GM12878 (cell line): ENCODE measurements at regions not wholly inside any gene's neighbourhood (a gene's known extent, or its start where the extent isn't known, plus 50 kb on each side); places are given as distances from the start of the nearest gene placed in this dataset.

Experiments
- ATAC-seq: fragments of 200-7000 bp; cut with Tn5 transposase; 3 replicates; pipeline ENCODE4 v1.9.1; 2020; ENCODE audit warnings: mild to moderate bottlenecking, moderate library complexity
- BruUV-seq: library from RNA; stranded (reverse); fragments of 400-500 nt; replicated peaks from 2 replicates; lab custom pipeline; 2021; lab: Mats Ljungman, UMichigan
- CTCF ChIA-PET: fragments of 300-600 bp; sonication (Branson Sonifier 250); formaldehyde crosslinking; extraction: SDS; loops from one replicate; lab custom pipeline; 2021; ENCODE audit warnings: inconsistent platforms; lab: Yijun Ruan, JAX
- POLR2A ChIA-PET: fragments of 350-600 bp; formaldehyde crosslinking; extraction: SDS; loops from one replicate; lab custom pipeline; 2021; ENCODE audit warnings: inconsistent platforms; lab: Charles Lee
- RAD21 ChIA-PET: fragments of 300-600 bp; sonication (Branson Sonifier 250); formaldehyde crosslinking; loops from one replicate; lab custom pipeline; 2023; ENCODE audit warnings: antibody characterized with exemption; ENCODE audit not compliant: unreplicated experiment; lab: Charles Lee
- SMC1A ChIA-PET: fragments of 300-600 bp; sonication (Branson Sonifier 250); formaldehyde crosslinking; loops from one replicate; lab custom pipeline; 2023; ENCODE audit not compliant: unreplicated experiment, uncharacterized antibody; lab: Charles Lee
- DNase-seq: peaks from one replicate; pipeline ENCODE4 v3.0.0-alpha.2; 2011; ENCODE audit warnings: low read depth, low spot score
- FAIRE-seq: peaks from 3 replicates; lab custom pipeline; 2011; peaks lifted over from hg19 to GRCh38; lab: Jason Lieb, UNC
- H2AFZ ChIP-seq: 2 replicates; pipeline ENCODE4 v1.6.0; 2011; ENCODE audit warnings: low read depth, low read length, control low read depth; ENCODE audit not compliant: control insufficient read depth
- H3K27ac ChIP-seq: 2 replicates; pipeline ENCODE4 v1.5.1; 2011; ENCODE audit warnings: control low read depth; ENCODE audit not compliant: control insufficient read depth, insufficient read depth
- H3K27me3 ChIP-seq, 2 experiments: replicated peaks in 1 of 2; 2 replicates each; pipeline versions ENCODE4 v1.6.0 to v1.6.1; 2011; ENCODE audit warnings: low read length in 1 of 2; ENCODE audit not compliant: control insufficient read depth in 2 of 2, insufficient read depth in 2 of 2
- H3K36me3 ChIP-seq, 2 experiments: 2 replicates each; pipeline ENCODE4 v1.5.1; 2011; ENCODE audit warnings: low read length in 1 of 2; ENCODE audit not compliant: control insufficient read depth in 2 of 2, insufficient read depth in 2 of 2
- H3K4me1 ChIP-seq: 2 replicates; pipeline ENCODE4 v1.6.1; 2011; ENCODE audit warnings: mild to moderate bottlenecking, low read length, moderate library complexity, mixed read lengths; ENCODE audit not compliant: control insufficient read depth, insufficient read depth
- H3K4me2 ChIP-seq: 2 replicates; pipeline ENCODE4 v1.6.0; 2011; ENCODE audit warnings: control low read depth; ENCODE audit not compliant: control insufficient read depth, insufficient read depth
- H3K4me3 ChIP-seq: fragments of 200-600 bp; sonication (generic); 2 replicates; pipeline ENCODE4 v1.5.1; 2016
- H3K79me2 ChIP-seq: 2 replicates; pipeline ENCODE4 v1.6.0; 2011; ENCODE audit warnings: low read length; ENCODE audit not compliant: control insufficient read depth, insufficient read depth
- H3K9ac ChIP-seq: 2 replicates; pipeline ENCODE4 v1.8.0; 2011; ENCODE audit warnings: low read length, control low read depth, mixed read lengths; ENCODE audit not compliant: control insufficient read depth, insufficient read depth
- H3K9me3 ChIP-seq: replicated peaks from 3 replicates; pipeline ENCODE4 v1.5.1; 2011; ENCODE audit warnings: mild to moderate bottlenecking, low read length; ENCODE audit not compliant: control insufficient read depth, insufficient read depth
- H4K20me1 ChIP-seq: 2 replicates; pipeline ENCODE4 v1.6.0; 2011; ENCODE audit not compliant: control insufficient read depth, insufficient read depth
- BACH1 ChIP-seq: fragments of 450-650 bp; IDR thresholded peaks from 2 replicates; pipeline ENCODE4 v1.6.1; 2017; ENCODE audit warnings: mild to moderate bottlenecking, borderline replicate concordance
- CBX5 ChIP-seq: sonication (generic); IDR thresholded peaks from 2 replicates; pipeline ENCODE4 v1.6.1; 2016; ENCODE audit warnings: low read depth, moderate library complexity, mild to moderate bottlenecking, inconsistent platforms
- ESRRA ChIP-seq: IDR thresholded peaks from 2 replicates; pipeline ENCODE4 v1.6.1; 2012; ENCODE audit warnings: mild to moderate bottlenecking, low read length, improper control_type of control experiment
- EZH2 ChIP-seq: IDR thresholded peaks from 2 replicates; pipeline ENCODE4 v1.6.1; 2012; ENCODE audit warnings: low read depth, mild to moderate bottlenecking, control low read depth, inconsistent platforms, low read length, borderline replicate concordance; ENCODE audit not compliant: control insufficient read depth
- HDAC2 ChIP-seq: fragments of 200-600 bp; sonication (generic); IDR thresholded peaks from 2 replicates; pipeline ENCODE4 v1.6.1; 2017
- HDGF ChIP-seq: fragments of 450-650 bp; IDR thresholded peaks from 2 replicates; pipeline ENCODE4 v1.6.1; 2016; ENCODE audit warnings: antibody characterized with exemption
- IKZF1 ChIP-seq: fragments of 450-650 bp; conservative IDR thresholded peaks from 2 replicates; pipeline ENCODE4 v1.6.1; 2017; ENCODE audit warnings: antibody characterized with exemption, mild to moderate bottlenecking
- NFYB ChIP-seq: IDR thresholded peaks from 2 replicates; pipeline ENCODE4 v1.6.1; 2011; ENCODE audit warnings: low read depth, mild to moderate bottlenecking, low read length, improper control_type of control experiment, moderate library complexity; ENCODE audit not compliant: insufficient read depth
- POLR2AphosphoS5 ChIP-seq: IDR thresholded peaks from 2 replicates; pipeline ENCODE4 v1.6.1; 2011; ENCODE audit warnings: mild to moderate bottlenecking, low read length, inconsistent platforms
- RFX5 ChIP-seq: IDR thresholded peaks from 2 replicates; pipeline ENCODE4 v1.6.1; 2011; ENCODE audit warnings: low read depth, low read length, improper control_type of control experiment
- SP1 ChIP-seq: IDR thresholded peaks from one replicate; pipeline ENCODE4 v1.6.1; 2011; ENCODE audit warnings: low read depth, low read length
- SRF ChIP-seq, 2 experiments: IDR thresholded peaks; 2 replicates each; pipeline ENCODE4 v1.6.1; 2011; ENCODE audit warnings: low read depth in 2 of 2, low read length in 2 of 2, mild to moderate bottlenecking in 1 of 2, moderate library complexity in 1 of 2
- STAT3 ChIP-seq: IDR thresholded peaks from 2 replicates; pipeline ENCODE4 v1.6.1; 2011; ENCODE audit warnings: low read depth, low read length, improper control_type of control experiment
- SUZ12 ChIP-seq: fragments of 200-600 bp; sonication (generic); IDR thresholded peaks from one replicate; pipeline ENCODE4 v1.6.1; 2018; ENCODE audit warnings: antibody characterized with exemption, mild to moderate bottlenecking; ENCODE audit not compliant: unreplicated experiment
- USF2 ChIP-seq: IDR thresholded peaks from 2 replicates; pipeline ENCODE4 v1.6.1; 2011; ENCODE audit warnings: low read depth, low read length, improper control_type of control experiment, borderline replicate concordance
- YBX1 ChIP-seq: fragments of 450-650 bp; IDR thresholded peaks from 2 replicates; pipeline ENCODE4 v1.6.1; 2016; ENCODE audit warnings: antibody characterized with exemption
- ZNF207 ChIP-seq: fragments of 450-650 bp; IDR thresholded peaks from 2 replicates; pipeline ENCODE4 v1.6.1; 2014; ENCODE audit warnings: antibody characterized with exemption, mild to moderate bottlenecking, borderline replicate concordance
- ZNF217 ChIP-seq: fragments of 450-650 bp; IDR thresholded peaks from 2 replicates; pipeline ENCODE4 v1.6.1; 2017; ENCODE audit warnings: antibody characterized with exemption, mild to moderate bottlenecking
- ZNF274 ChIP-seq: IDR thresholded peaks from one replicate; pipeline ENCODE4 v1.8.0; 2011; ENCODE audit not compliant: insufficient read length, insufficient read depth
- WGBS: methylation state at CpG from one replicate; pipeline ENCODE4 v1.1.6; 2016; ENCODE audit warnings: low lambda C conversion rate; ENCODE audit not compliant: insufficient replicate concordance, insufficient coverage; ENCODE audit errors: missing lambda C conversion rate; 5-methylcytosine and 5-hydroxymethylcytosine counted together
- in situ Hi-C: fragments of 300-500 bp; cut with MboI; formaldehyde crosslinking; loops from 9 replicates; pipeline ENCODE4 v1.14.3; 2018; ENCODE audit warnings: mixed read lengths
- intact Hi-C: fragments of 100-400 bp; cut with micrococcal nuclease; formaldehyde crosslinking; loops from one replicate; pipeline ENCODE4 v1.14.2; 2022; ENCODE audit not compliant: unreplicated experiment

DNA sequence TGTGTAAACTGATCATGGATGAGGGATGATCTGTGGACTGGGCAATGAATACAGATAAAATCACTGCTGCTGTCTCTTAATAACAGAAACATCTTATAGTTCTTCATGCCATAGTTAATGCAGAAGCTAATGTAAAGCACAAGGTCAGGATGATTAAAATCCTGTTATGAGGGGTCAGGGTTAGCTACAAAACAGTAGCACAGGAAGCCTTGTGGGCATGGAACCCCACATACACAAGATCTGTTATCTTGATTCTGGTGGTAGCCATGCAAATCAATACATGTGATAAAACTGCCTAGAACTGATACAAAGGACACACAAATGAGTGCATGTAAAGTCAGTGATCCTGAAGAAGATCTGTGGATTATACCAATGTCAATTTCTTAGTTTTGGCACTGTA, 96.4 kb downstream of the KLF12 start:
- Histone ChIP-seq H3K4me2 (no peak overlapping the region), H3K36me3 (no peaks in the 10 kb centered on the region), H3K27me3 (no peaks in the 10 kb centered on the region), H3K79me2 (no peaks in the 10 kb centered on the region; the same call in 1 of the 2 replicates), H3K9ac (no peak overlapping the region), H3K9me3 (no peaks in the 10 kb centered on the region), H4K20me1 (no peaks in the 10 kb centered on the region), H2AFZ (no peak overlapping the region), H3K27ac (no peak overlapping the region), H3K4me1 (no peaks in the 10 kb centered on the region; the same call in 1 of the 2 replicates), H3K4me3 (no peak overlapping the region)
- no peak for DNase-seq
- FAIRE-seq: no peak
- no peak for TF ChIP-seq YBX1
- no peak for TF ChIP-seq HDGF
- no peak for TF ChIP-seq EZH2
- no TSS peak for BruUV-seq
- in situ Hi-C loops: no loop called here
- RAD21 ChIA-PET: interaction anchor here (0.9 to 4.1 kb wide), 3 partner anchors 13 to 202 kb away, joined by 3 to 9 read pairs (median 9); partner anchors contain the start of gene KLF12
- CTCF ChIA-PET: interaction anchor here (0.9 to 1.8 kb wide), 3 partner anchors 10 to 189 kb away, joined by 3 to 5 read pairs (median 4); no protein-coding TSS in a partner anchor
- intact Hi-C loops: no loop called here
- ATAC-seq: no peak
- SMC1A ChIA-PET: interaction anchor here (1.1 to 3.0 kb wide), 6 partner anchors 10 to 197 kb away, joined by 3 to 16 read pairs (median 4); no protein-coding TSS in a partner anchor
- POLR2A ChIA-PET: no interaction called here

- in situ Hi-C loops: no loop called here
- BruUV-seq: no TSS peak
- POLR2A ChIA-PET: no interaction called here
- Histone ChIP-seq H3K4me3 (no peak overlapping the region), H3K9me3 (no peaks in the 10 kb centered on the region), H3K4me1 (no peaks in the 10 kb centered on the region; the same call in 1 of the 2 replicates), H3K36me3 (no peaks in the 10 kb centered on the region), H4K20me1 (no peaks in the 10 kb centered on the region), H3K27ac (no peak overlapping the region), H2AFZ (no peak overlapping the region), H3K9ac (no peak overlapping the region), H3K4me2 (no peak overlapping the region), H3K79me2 (no peaks in the 10 kb centered on the region; the same call in 1 of the 2 replicates), H3K27me3 (no peaks in the 10 kb centered on the region)
- ATAC-seq (no peak), DNase-seq (no peak), FAIRE-seq (no peak)
- 79% methylated on average over 2 of the region's 2 CpGs for WGBS
- RAD21 ChIA-PET: interaction anchor here (0.5 kb wide), 1 partner anchor 11 kb away, joined by 4 read pairs; no protein-coding TSS in a partner anchor
- SMC1A ChIA-PET: interaction anchor here (0.8 to 3.0 kb wide), 4 partner anchors 9 to 64 kb away, joined by 3 to 15 read pairs (median 6); no protein-coding TSS in a partner anchor
- intact Hi-C loops: no loop called here
- CTCF ChIA-PET: interaction anchor here (1.5 kb wide), 1 partner anchor 12 kb away, joined by 5 read pairs; no protein-coding TSS in a partner anchor
- TF ChIP-seq YBX1 (no peak), SUZ12 (no peak), STAT3 (no peak), IKZF1 (no peak), ZNF217 (no peak), HDAC2 (no peak), SRF (IDR thresholded peaks at IDR 0.05; ENCODE audit: low read depth in 2 of 2, low read length in 2 of 2) (no peak), SP1 (no peak), POLR2AphosphoS5 (no peak), CBX5 (no peak), ZNF274 (no peak), ESRRA (no peak), RFX5 (no peak), ZNF207 (no peak), NFYB (no peak), BACH1 (no peak), USF2 (no peak)
Observed at GRCh38 chr13:74036373-74036772, 97.8 kb downstream of the KLF12 start.
